SK-N-SH treated with all-trans-retinoic acid at 6 μM for 48 hours (cell line): ENCODE measurements at regions not wholly inside any gene's neighbourhood (a gene's known extent, or its start where the extent isn't known, plus 50 kb on each side); places are given as distances from the start of the nearest gene placed in this dataset.

Experiments used
- ATAC-seq: fragments of 200-7000 bp; cut with Tn5 transposase; 3 replicates; pipeline ENCODE4 v1.9.1; 2020; ENCODE audit warnings: mild to moderate bottlenecking, moderate library complexity
- ARNTL ChIP-seq: fragments of 450-650 bp; formaldehyde crosslinking; IDR thresholded peaks from 2 replicates; pipeline ENCODE4 v1.5.0; 2020; ENCODE audit warnings: low read depth, mild to moderate bottlenecking, moderate library complexity, borderline replicate concordance
- CSDC2 ChIP-seq: fragments of 250-450 bp; sonication (Bioruptor Pico); IDR thresholded peaks from 2 replicates; pipeline ENCODE4 v1.5.0; 2020; ENCODE audit warnings: mild to moderate bottlenecking, moderate library complexity
- ESRRG ChIP-seq: fragments of 250-450 bp; sonication (Bioruptor Pico); IDR thresholded peaks from 2 replicates; pipeline ENCODE4 v1.6.1; 2021; ENCODE audit warnings: mild to moderate bottlenecking
- GLIS3 ChIP-seq: fragments of 250-450 bp; sonication (Bioruptor Pico); IDR thresholded peaks from 2 replicates; pipeline ENCODE4 v1.5.0; 2020; ENCODE audit warnings: mild to moderate bottlenecking, moderate library complexity
- ISL1 ChIP-seq: fragments of 250-450 bp; sonication (Bioruptor Pico); IDR thresholded peaks from 2 replicates; pipeline ENCODE4 v2.1.2; 2022; ENCODE audit warnings: mild to moderate bottlenecking, moderate library complexity
- OSR1 ChIP-seq: fragments of 250-450 bp; sonication (Bioruptor Pico); IDR thresholded peaks from 2 replicates; pipeline ENCODE4 v1.8.0; 2022; ENCODE audit warnings: moderate library complexity, mild to moderate bottlenecking, inconsistent platforms
- RARB ChIP-seq: fragments of 250-450 bp; sonication (Bioruptor Pico); IDR thresholded peaks from 2 replicates; pipeline ENCODE4 v1.8.0; 2021; ENCODE audit warnings: mild to moderate bottlenecking, moderate library complexity
- SNAI2 ChIP-seq: fragments of 250-450 bp; sonication (Bioruptor Pico); IDR thresholded peaks from 2 replicates; pipeline ENCODE4 v1.5.0; 2020; ENCODE audit warnings: mild to moderate bottlenecking, moderate library complexity
- TCF4 ChIP-seq: fragments of 250-450 bp; sonication (Bioruptor Pico); IDR thresholded peaks from 2 replicates; pipeline ENCODE4 v1.8.0; 2021; ENCODE audit warnings: mild to moderate bottlenecking, moderate library complexity, borderline replicate concordance
- TOX ChIP-seq: fragments of 250-450 bp; sonication (Bioruptor Pico); IDR thresholded peaks from 2 replicates; pipeline ENCODE4 v1.8.0; 2021; ENCODE audit warnings: mild to moderate bottlenecking, moderate library complexity, borderline replicate concordance
- ZC3H10 ChIP-seq: fragments of 250-450 bp; sonication (Bioruptor Pico); IDR thresholded peaks from 2 replicates; pipeline ENCODE4 v1.5.1; 2021; ENCODE audit warnings: mild to moderate bottlenecking, moderate library complexity
- ZFP3 ChIP-seq: fragments of 250-450 bp; sonication (Bioruptor Pico); IDR thresholded peaks from 2 replicates; pipeline ENCODE4 v1.5.0; 2020; ENCODE audit warnings: mild to moderate bottlenecking, moderate library complexity
- ZFP30 ChIP-seq: fragments of 450-650 bp; formaldehyde crosslinking; IDR thresholded peaks from 2 replicates; pipeline ENCODE4 v1.5.0; 2022; ENCODE audit warnings: mild to moderate bottlenecking, moderate library complexity
- ZNF565 ChIP-seq: fragments of 450-650 bp; formaldehyde crosslinking; conservative IDR thresholded peaks from 2 replicates; pipeline ENCODE4 v1.5.0; 2020; ENCODE audit warnings: low read depth, mild to moderate bottlenecking, moderate library complexity
- ZNF8 ChIP-seq: fragments of 450-650 bp; formaldehyde crosslinking; IDR thresholded peaks from 2 replicates; pipeline ENCODE4 v1.5.0; 2020; ENCODE audit warnings: mild to moderate bottlenecking, moderate library complexity
- TF ChIP-seq, protein P1 (sequence below): fragments of 250-450 bp; sonication (Bioruptor Pico); IDR thresholded peaks from 2 replicates; pipeline ENCODE4 v1.8.0; 2021; ENCODE audit warnings: low read depth, mild to moderate bottlenecking, moderate library complexity, borderline replicate concordance
- TF ChIP-seq, protein P2 (sequence below): fragments of 250-450 bp; sonication (Bioruptor Pico); IDR thresholded peaks from 2 replicates; pipeline ENCODE4 v1.8.0; 2020; ENCODE audit warnings: mild to moderate bottlenecking, moderate library complexity, borderline replicate concordance
- TF ChIP-seq, protein P3 (sequence below): fragments of 250-450 bp; sonication (Bioruptor Pico); IDR thresholded peaks from 2 replicates; pipeline ENCODE4 v1.5.1; 2020; ENCODE audit warnings: low read depth, mild to moderate bottlenecking, moderate library complexity
- TF ChIP-seq, protein P4 (sequence below): fragments of 250-450 bp; sonication (Bioruptor Pico); IDR thresholded peaks from 2 replicates; pipeline ENCODE4 v1.5.1; 2021; ENCODE audit warnings: mild to moderate bottlenecking, moderate library complexity

DNA sequence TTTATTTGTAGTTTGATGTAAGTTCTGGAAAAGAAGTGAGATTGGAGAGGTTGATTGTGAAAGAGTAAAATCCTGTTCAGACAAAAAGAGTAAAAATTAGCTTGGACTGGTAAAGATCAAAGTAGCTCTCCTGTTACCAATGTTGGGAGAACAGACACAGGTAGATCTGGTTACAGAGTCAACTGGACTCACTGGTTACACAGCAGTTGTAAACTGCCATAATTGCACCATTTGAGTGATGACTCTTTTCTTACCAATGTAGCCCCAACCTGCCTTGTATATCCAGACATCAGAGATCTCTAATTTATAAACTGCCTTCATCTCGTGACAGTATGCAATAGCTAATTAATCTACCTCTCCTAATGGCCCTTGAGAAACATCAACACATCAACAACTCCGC lies 165.6 kb upstream of the PRSS16 start:
- no peak for ATAC-seq
- TF ChIP-seq GLIS3 = no peak
- TF ChIP-seq ZFP3 = no peak
- TF ChIP-seq ISL1 (CRISPR knock-in tag) = no peak
- no peak for TF ChIP-seq ZNF8 (CRISPR knock-in tag)
- no peak for TF ChIP-seq ARNTL
- TF ChIP-seq, protein P1, sequence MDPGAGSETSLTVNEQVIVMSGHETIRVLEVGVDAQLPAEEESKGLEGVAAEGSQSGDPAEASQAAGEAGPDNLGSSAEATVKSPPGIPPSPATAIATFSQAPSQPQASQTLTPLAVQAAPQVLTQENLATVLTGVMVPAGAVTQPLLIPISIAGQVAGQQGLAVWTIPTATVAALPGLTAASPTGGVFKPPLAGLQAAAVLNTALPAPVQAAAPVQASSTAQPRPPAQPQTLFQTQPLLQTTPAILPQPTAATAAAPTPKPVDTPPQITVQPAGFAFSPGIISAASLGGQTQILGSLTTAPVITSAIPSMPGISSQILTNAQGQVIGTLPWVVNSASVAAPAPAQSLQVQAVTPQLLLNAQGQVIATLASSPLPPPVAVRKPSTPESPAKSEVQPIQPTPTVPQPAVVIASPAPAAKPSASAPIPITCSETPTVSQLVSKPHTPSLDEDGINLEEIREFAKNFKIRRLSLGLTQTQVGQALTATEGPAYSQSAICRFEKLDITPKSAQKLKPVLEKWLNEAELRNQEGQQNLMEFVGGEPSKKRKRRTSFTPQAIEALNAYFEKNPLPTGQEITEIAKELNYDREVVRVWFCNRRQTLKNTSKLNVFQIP = no peak
- TF ChIP-seq, protein P2, sequence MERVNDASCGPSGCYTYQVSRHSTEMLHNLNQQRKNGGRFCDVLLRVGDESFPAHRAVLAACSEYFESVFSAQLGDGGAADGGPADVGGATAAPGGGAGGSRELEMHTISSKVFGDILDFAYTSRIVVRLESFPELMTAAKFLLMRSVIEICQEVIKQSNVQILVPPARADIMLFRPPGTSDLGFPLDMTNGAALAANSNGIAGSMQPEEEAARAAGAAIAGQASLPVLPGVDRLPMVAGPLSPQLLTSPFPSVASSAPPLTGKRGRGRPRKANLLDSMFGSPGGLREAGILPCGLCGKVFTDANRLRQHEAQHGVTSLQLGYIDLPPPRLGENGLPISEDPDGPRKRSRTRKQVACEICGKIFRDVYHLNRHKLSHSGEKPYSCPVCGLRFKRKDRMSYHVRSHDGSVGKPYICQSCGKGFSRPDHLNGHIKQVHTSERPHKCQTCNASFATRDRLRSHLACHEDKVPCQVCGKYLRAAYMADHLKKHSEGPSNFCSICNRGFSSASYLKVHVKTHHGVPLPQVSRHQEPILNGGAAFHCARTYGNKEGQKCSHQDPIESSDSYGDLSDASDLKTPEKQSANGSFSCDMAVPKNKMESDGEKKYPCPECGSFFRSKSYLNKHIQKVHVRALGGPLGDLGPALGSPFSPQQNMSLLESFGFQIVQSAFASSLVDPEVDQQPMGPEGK = no peak
- TF ChIP-seq ZFP30 (CRISPR knock-in tag) = no peak
- TF ChIP-seq CSDC2 = no peak
- TF ChIP-seq TOX (CRISPR knock-in tag) = no peak
- TF ChIP-seq ZNF565 (CRISPR knock-in tag) = no peak
- TF ChIP-seq RARB (CRISPR knock-in tag) = no peak
- no peak for TF ChIP-seq ZC3H10 (CRISPR knock-in tag)
- TF ChIP-seq TCF4 (CRISPR knock-in tag) = no peak
- no peak for TF ChIP-seq OSR1 (CRISPR knock-in tag)

DNA sequence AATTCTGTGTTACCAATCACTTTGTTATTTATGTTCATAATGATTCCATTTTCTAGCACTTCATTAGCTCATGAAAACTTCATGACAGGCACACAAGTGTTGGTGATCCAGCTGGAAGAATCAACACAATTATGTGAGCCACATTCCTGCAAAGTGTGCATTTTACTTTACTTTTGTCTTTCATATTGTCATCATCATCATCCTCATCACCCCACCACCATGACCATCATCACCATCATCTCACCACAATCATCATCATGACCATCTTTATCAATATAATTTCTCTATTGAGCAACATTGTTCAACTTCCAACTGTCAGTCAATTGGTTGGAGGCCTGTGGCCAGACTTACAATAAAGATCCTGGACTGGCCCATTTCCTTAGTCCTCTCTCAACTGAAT lies 159.4 kb upstream of the PRSS16 start:
- TF ChIP-seq ISL1 (CRISPR knock-in tag) (no peak), ZNF565 (CRISPR knock-in tag) (no peak)
- no peak for ATAC-seq

DNA sequence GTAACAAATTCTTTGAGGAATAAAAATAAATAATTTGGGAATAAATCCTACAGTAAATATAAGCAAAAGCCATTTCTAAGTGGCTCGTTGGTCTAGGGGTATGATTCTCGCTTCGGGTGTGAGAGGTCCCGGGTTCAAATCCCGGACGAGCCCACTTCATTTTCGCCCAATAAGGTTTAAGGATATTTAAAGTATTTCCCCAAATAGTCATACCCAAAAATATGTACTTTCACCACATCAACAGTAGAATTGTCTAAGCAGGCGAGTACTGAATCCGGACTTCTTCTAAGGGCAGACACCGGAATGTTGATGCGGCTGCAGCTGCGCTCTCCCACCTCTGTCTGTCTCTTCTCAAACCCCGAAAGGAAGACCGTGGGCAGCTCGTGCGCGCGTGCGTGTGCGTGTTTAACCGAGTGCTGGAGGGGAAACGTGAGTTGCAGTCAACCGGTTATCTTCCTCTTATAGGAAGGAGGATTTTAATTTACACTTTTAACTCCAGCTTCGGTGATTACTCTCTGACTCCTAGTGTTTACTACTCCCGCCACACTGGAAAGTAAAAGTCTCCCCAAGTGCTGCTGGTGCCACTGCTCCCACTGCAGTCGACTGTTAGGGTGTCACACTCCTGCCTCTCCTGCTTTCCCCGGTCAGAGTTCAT lies 155.7 kb upstream of the PRSS16 start:
- ATAC-seq = peak; percentile 99
- TF ChIP-seq OSR1 (CRISPR knock-in tag) (no peak), GLIS3 (0 out of 2 replicates have a peak, but pooled peaks have one; percentile 69), ZFP3 (no peak), ESRRG (CRISPR knock-in tag) (peak; percentile 65; the same call in 1 of the 2 replicates)
- TF ChIP-seq, protein P1 = no peak
- TF ChIP-seq, protein P3, sequence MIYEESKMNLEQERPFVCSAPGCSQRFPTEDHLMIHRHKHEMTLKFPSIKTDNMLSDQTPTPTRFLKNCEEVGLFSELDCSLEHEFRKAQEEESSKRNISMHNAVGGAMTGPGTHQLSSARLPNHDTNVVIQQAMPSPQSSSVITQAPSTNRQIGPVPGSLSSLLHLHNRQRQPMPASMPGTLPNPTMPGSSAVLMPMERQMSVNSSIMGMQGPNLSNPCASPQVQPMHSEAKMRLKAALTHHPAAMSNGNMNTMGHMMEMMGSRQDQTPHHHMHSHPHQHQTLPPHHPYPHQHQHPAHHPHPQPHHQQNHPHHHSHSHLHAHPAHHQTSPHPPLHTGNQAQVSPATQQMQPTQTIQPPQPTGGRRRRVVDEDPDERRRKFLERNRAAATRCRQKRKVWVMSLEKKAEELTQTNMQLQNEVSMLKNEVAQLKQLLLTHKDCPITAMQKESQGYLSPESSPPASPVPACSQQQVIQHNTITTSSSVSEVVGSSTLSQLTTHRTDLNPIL (CRISPR knock-in tag) = peak; percentile 34; the same call in 1 of the 2 replicates
- TF ChIP-seq, protein P4, sequence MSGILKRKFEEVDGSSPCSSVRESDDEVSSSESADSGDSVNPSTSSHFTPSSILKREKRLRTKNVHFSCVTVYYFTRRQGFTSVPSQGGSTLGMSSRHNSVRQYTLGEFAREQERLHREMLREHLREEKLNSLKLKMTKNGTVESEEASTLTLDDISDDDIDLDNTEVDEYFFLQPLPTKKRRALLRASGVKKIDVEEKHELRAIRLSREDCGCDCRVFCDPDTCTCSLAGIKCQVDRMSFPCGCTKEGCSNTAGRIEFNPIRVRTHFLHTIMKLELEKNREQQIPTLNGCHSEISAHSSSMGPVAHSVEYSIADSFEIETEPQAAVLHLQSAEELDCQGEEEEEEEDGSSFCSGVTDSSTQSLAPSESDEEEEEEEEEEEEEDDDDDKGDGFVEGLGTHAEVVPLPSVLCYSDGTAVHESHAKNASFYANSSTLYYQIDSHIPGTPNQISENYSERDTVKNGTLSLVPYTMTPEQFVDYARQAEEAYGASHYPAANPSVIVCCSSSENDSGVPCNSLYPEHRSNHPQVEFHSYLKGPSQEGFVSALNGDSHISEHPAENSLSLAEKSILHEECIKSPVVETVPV (CRISPR knock-in tag) = 0 out of 2 replicates have a peak, but pooled peaks have one; percentile 44

DNA sequence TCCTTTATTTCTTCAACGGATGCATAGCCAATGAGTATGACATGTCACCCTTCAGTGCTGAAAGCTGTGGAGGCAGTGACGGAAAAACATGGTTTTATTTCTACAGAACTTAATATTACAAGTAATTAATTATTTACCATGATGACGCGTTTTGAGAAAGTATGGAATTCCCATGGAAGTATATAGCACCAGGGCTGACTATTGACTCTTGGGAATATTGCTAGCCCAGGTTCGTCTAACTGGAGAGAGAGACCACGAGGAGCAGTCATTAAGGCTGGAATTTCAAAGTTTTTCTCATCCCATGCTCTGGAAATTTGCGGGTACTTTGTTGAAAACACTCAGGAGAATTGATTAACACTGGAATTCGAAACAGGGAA lies 155.2 kb upstream of the PRSS16 start:
- peak; percentile 38 for ATAC-seq
- no peak for TF ChIP-seq ZFP30 (CRISPR knock-in tag)
- no peak for TF ChIP-seq ESRRG (CRISPR knock-in tag)
- TF ChIP-seq ISL1 (CRISPR knock-in tag) = no peak
- no peak for TF ChIP-seq TCF4 (CRISPR knock-in tag)
- no peak for TF ChIP-seq SNAI2 (CRISPR knock-in tag)

DNA sequence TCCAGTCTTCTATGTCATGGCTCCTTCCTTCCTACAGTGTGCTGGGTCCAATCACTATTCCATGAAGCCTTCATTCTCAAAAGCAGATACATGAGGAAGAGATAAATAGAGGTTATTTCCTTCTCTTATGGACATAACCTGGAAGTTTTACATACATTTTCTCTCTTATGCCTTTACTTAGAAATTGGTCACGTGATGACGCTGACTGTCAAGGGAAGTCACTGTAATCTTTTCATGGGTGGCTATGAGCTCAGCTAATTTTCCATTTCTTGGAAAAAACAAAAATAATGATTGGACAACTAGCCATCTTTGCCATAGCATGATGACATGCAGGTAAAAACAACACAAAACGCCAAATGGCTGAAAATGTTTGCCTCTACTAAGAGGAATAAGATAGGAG lies 151.6 kb upstream of the PRSS16 start:
- no peak for ATAC-seq
- TF ChIP-seq RARB (CRISPR knock-in tag) (no peak), ZNF8 (CRISPR knock-in tag) (no peak), TOX (CRISPR knock-in tag) (no peak), GLIS3 (no peak), OSR1 (CRISPR knock-in tag) (no peak), ZFP30 (CRISPR knock-in tag) (no peak)
- TF ChIP-seq, protein P3 (CRISPR knock-in tag) = no peak
